Uterus (tissue), 3 donors: ENCODE measurements at regions not wholly inside any gene's neighbourhood (a gene's known extent, or its start where the extent isn't known, plus 50 kb on each side); places are given as distances from the start of the nearest gene placed in this dataset.

Experiments
- DNase-seq, 2 donors: peaks; one replicate each; pipeline ENCODE4 v3.0.0-alpha.2; 2019 to 2020
- H3K27ac ChIP-seq, 2 donors: fragments of 200-600 bp; sonication (generic); 1 replicate in 1 of 2; 2 replicates in 1 of 2; pipeline ENCODE4 v1.5.1; 2016 to 2018
- H3K27me3 ChIP-seq, 2 donors: fragments of 200-600 bp; sonication (generic); one replicate each; pipeline ENCODE4 v1.5.1; 2018 to 2019; ENCODE audit warnings: control low read depth in 1 of 2
- H3K36me3 ChIP-seq, 2 donors: fragments of 200-600 bp; sonication (generic); one replicate each; pipeline ENCODE4 v1.5.1; 2019; ENCODE audit warnings: control low read depth in 1 of 2
- H3K4me1 ChIP-seq, 2 donors: fragments of 200-600 bp; sonication (generic); one replicate each; pipeline ENCODE4 v1.5.1; 2018 to 2019; ENCODE audit warnings: control low read depth in 1 of 2
- H3K4me3 ChIP-seq, 2 donors: fragments of 200-600 bp; sonication (generic); 1 replicate in 1 of 2; 2 replicates in 1 of 2; pipeline ENCODE4 v1.5.1; 2018 to 2019; ENCODE audit warnings: mild to moderate bottlenecking in 1 of 2
- H3K9me3 ChIP-seq, 2 donors: fragments of 200-600 bp; sonication (generic); one replicate each; pipeline ENCODE4 v1.5.1; 2019; ENCODE audit warnings: control low read depth in 1 of 2
- POLR2A ChIP-seq, 2 donors: fragments of 450-650 bp; IDR thresholded peaks; one replicate each; pipeline ENCODE4 v1.6.1; 2016; ENCODE audit warnings: antibody characterized with exemption in 2 of 2, mild to moderate bottlenecking in 1 of 2, moderate library complexity in 1 of 2
- intact Hi-C: fragments of 100-400 bp; cut with DNase I; formaldehyde crosslinking; loops from one replicate; pipeline ENCODE4 v1.15.1; 2023; ENCODE audit warnings: low total_unique reads
- TF ChIP-seq, protein P1 (sequence below), 4 experiments: fragments of 200-600 bp in 2 of 4; fragments of 450-650 bp in 2 of 4; sonication (generic) in 2 of 4; IDR thresholded peaks; one replicate each; pipeline ENCODE4 v1.5.1; 2016 to 2019; ENCODE audit warnings: antibody characterized with exemption in 4 of 4, mild to moderate bottlenecking in 2 of 4, moderate library complexity in 1 of 4
- donor health status: DM: yes; HTN: yes; CAD: no.

DNA sequence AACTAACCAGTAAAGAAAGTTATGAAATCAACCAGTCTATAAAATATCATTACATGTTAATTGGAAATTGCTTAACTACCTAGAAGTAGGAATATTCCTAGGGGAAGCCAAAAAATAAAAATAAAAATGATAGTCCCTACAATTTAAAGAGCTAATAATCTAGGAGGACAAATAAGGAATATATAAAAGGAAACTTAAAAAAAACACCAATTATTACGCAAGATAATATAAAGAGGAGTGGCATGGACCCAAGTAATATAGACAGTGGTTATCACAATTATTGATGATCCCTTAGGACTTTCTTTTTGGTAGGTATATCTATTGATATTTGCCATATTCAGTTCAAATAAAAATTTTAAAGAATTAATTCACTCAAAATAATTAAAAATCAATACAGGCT is 498.7 kb downstream of the SOX5 start:
- no peak for DNase-seq
- no peak overlapping the region for H3K27ac ChIP-seq
- no peaks in the 10 kb centered on the region for H3K36me3 ChIP-seq
- H3K27me3 ChIP-seq = no peaks in the 10 kb centered on the region
- H3K9me3 ChIP-seq = no peaks in the 10 kb centered on the region
- intact Hi-C loops = no loop called here
- no peaks in the 10 kb centered on the region for H3K4me1 ChIP-seq
- TF ChIP-seq POLR2A (IDR thresholded peaks at IDR 0.05) = no peak
- TF ChIP-seq, protein P1, sequence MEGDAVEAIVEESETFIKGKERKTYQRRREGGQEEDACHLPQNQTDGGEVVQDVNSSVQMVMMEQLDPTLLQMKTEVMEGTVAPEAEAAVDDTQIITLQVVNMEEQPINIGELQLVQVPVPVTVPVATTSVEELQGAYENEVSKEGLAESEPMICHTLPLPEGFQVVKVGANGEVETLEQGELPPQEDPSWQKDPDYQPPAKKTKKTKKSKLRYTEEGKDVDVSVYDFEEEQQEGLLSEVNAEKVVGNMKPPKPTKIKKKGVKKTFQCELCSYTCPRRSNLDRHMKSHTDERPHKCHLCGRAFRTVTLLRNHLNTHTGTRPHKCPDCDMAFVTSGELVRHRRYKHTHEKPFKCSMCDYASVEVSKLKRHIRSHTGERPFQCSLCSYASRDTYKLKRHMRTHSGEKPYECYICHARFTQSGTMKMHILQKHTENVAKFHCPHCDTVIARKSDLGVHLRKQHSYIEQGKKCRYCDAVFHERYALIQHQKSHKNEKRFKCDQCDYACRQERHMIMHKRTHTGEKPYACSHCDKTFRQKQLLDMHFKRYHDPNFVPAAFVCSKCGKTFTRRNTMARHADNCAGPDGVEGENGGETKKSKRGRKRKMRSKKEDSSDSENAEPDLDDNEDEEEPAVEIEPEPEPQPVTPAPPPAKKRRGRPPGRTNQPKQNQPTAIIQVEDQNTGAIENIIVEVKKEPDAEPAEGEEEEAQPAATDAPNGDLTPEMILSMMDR (IDR thresholded peaks at IDR 0.05) = no peak
- no peak overlapping the region for H3K4me3 ChIP-seq

DNA sequence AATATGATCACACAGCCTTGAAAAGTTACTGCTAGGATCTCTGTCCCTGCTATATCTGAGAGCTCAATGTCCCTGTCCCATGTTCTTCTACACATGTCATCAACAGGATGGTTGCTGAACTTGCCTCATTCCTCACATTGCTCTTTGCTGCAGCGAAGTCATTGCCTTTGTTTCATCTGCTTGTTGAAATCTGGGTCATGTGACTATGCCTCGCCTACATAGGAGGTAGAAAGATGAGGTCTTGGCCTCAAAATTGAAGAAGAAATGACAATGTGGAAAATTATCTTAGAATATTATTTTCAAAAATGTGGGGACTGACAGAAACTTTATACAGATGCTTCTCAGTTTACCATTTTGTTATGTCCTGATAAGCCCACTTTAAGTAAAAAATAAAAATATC is 494.2 kb downstream of the SOX5 start:
- no peak for TF ChIP-seq POLR2A (IDR thresholded peaks at IDR 0.05)
- TF ChIP-seq, protein P1 (IDR thresholded peaks at IDR 0.05) = no peak
- Histone ChIP-seq H3K4me3 (no peak overlapping the region), H3K27ac (no peak overlapping the region), H3K9me3 (no peaks in the 10 kb centered on the region), H3K27me3 (no peaks in the 10 kb centered on the region), H3K36me3 (no peaks in the 10 kb centered on the region), H3K4me1 (no peaks in the 10 kb centered on the region)
- no peak for DNase-seq
- intact Hi-C loops = no loop called here

DNA sequence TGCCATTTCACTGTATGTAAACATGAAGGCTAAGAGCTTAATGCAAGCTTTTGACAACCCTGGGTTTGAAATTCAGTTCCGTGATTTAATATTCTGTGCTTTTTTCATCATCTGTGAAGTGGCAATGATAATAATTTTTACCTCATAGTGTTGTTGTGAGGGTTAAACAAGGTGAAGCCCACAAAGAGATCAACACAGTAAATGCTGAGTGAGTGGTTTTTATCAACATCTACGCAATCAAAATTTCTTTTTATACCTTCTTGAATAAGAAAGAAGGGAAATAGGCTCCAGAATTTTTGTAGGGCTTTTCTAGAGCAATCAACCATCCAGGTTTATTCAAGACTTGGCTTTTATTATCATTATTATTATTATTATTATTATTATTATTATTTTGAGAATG is 490.8 kb downstream of the SOX5 start:
- Histone ChIP-seq H3K27me3 (no peaks in the 10 kb centered on the region), H3K4me3 (no peak overlapping the region), H3K9me3 (no peaks in the 10 kb centered on the region), H3K36me3 (no peaks in the 10 kb centered on the region), H3K4me1 (no peaks in the 10 kb centered on the region), H3K27ac (no peak overlapping the region)
- DNase-seq = no peak
- TF ChIP-seq, protein P1 (IDR thresholded peaks at IDR 0.05) = no peak
- intact Hi-C loops = no loop called here

DNA sequence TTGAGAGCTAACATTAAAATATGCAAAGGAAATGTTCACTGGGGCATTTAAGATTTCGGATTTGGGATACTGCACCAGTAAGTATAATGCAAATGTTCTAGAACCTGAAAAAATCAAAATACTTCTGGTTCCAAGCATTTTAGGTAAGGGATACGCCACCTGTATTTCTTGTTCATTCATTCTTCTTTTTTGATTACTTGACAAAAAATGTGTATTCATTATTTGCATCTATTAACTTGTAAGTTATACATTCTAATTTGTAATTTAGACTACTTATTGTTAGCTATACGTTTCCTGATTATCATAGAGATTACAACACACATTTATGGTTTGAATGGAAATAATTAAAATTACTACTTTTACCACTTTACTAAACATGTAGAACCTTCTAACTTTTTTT is 486.9 kb downstream of the SOX5 start:
- no peaks in the 10 kb centered on the region for H3K27me3 ChIP-seq
- TF ChIP-seq POLR2A (IDR thresholded peaks at IDR 0.05) = no peak
- TF ChIP-seq, protein P1 (IDR thresholded peaks at IDR 0.05) = no peak
- no peak overlapping the region for H3K4me3 ChIP-seq
- no peak overlapping the region for H3K27ac ChIP-seq
- no peaks in the 10 kb centered on the region for H3K9me3 ChIP-seq
- intact Hi-C loops = no loop called here
- DNase-seq = no peak
- H3K36me3 ChIP-seq = no peaks in the 10 kb centered on the region
- H3K4me1 ChIP-seq = no peaks in the 10 kb centered on the region

DNA sequence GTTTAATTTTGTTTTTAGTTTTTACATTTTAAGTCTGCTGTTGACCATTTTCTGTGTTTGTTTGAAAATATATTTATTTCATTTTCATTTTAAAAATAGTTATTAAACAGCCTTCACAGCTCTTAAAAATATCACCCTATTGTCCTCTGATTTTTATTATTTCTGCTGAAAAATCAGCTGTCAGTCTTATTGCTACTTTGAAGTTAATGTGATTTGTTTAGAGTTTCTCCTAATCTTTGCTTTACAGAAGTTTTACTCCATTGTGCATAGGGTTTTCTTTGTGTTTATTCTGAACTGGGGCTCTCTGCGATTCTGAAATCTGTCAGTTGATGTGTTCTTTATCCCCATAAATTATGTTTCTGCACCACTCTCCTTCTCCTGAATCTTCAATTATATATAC is 486.3 kb downstream of the SOX5 start:
- Histone ChIP-seq H3K9me3 (no peaks in the 10 kb centered on the region), H3K27ac (no peak overlapping the region), H3K36me3 (no peaks in the 10 kb centered on the region), H3K4me1 (no peaks in the 10 kb centered on the region), H3K4me3 (no peak overlapping the region), H3K27me3 (no peaks in the 10 kb centered on the region)
- TF ChIP-seq POLR2A (IDR thresholded peaks at IDR 0.05) = no peak
- intact Hi-C loops = no loop called here
- no peak for DNase-seq

DNA sequence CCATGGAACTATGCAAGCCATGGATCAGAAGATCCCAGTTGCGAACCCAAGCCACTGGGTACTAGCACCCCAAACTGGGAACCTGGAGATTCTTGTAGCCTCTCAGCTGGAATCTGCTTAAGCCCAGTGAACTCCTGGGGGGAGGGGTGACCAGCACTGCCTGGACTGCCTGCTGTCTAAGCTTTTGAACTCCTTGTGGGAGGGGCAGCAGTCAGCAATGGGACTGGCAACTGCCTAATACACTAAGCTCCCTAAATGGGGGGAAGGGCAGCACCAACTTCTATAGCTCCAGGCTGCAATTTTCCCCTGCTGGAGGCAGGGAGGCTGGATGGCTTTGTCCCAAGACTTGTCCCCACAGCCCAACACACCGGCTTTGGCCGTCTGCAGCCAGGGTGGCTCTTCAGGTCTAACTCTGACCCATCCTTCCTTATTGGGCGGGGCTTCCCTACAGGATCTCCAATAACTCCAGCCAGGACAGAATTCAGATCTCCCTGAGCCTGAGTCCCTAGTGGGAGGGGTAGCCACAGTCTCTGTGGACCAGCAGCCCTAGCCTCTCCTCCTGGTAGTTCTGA is 485.1 kb downstream of the SOX5 start:
- no peaks in the 10 kb centered on the region for H3K27me3 ChIP-seq
- no peak for TF ChIP-seq POLR2A (IDR thresholded peaks at IDR 0.05)
- TF ChIP-seq, protein P1 (IDR thresholded peaks at IDR 0.05) = no peak
- no peaks in the 10 kb centered on the region for H3K36me3 ChIP-seq
- no peaks in the 10 kb centered on the region for H3K9me3 ChIP-seq
- no peaks in the 10 kb centered on the region for H3K4me1 ChIP-seq
- no peak overlapping the region for H3K4me3 ChIP-seq
- no peak overlapping the region for H3K27ac ChIP-seq
- no peak for DNase-seq
- intact Hi-C loops = no loop called here
